ENCODE measurements at regions not wholly inside any gene's neighbourhood (a gene's known extent, or its start where the extent isn't known, plus 50 kb on each side); places are given as distances from the start of the nearest gene placed in this dataset.

- TF ChIP-seq MXI1 (IDR thresholded peaks at IDR 0.05; ENCODE audit: low read depth, low read length) (peak; percentile 65), CTCF (IDR thresholded peaks at IDR 0.05) (peak; percentile 44), PBX3 (IDR thresholded peaks at IDR 0.05) (no peak)
- TF ChIP-seq, protein P1, sequence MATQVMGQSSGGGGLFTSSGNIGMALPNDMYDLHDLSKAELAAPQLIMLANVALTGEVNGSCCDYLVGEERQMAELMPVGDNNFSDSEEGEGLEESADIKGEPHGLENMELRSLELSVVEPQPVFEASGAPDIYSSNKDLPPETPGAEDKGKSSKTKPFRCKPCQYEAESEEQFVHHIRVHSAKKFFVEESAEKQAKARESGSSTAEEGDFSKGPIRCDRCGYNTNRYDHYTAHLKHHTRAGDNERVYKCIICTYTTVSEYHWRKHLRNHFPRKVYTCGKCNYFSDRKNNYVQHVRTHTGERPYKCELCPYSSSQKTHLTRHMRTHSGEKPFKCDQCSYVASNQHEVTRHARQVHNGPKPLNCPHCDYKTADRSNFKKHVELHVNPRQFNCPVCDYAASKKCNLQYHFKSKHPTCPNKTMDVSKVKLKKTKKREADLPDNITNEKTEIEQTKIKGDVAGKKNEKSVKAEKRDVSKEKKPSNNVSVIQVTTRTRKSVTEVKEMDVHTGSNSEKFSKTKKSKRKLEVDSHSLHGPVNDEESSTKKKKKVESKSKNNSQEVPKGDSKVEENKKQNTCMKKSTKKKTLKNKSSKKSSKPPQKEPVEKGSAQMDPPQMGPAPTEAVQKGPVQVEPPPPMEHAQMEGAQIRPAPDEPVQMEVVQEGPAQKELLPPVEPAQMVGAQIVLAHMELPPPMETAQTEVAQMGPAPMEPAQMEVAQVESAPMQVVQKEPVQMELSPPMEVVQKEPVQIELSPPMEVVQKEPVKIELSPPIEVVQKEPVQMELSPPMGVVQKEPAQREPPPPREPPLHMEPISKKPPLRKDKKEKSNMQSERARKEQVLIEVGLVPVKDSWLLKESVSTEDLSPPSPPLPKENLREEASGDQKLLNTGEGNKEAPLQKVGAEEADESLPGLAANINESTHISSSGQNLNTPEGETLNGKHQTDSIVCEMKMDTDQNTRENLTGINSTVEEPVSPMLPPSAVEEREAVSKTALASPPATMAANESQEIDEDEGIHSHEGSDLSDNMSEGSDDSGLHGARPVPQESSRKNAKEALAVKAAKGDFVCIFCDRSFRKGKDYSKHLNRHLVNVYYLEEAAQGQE (IDR thresholded peaks at IDR 0.05; ENCODE audit: low read depth, low read length): no peak
These were observed 154.1 kb upstream of the GOLIM4 start for GRCh38 chr3:168249550-168250414.

All from SK-N-SH (cell line).